OCI-LY3 (cell line): ENCODE measurements at regions not wholly inside any gene's neighbourhood (a gene's known extent, or its start where the extent isn't known, plus 50 kb on each side); places are given as distances from the start of the nearest gene placed in this dataset.

ENCODE experiments used
- EZH2phosphoT487 ChIP-seq: fragments of 200-600 bp; shearing (Covaris generic); IDR thresholded peaks from 2 replicates; pipeline ENCODE4 v1.6.1; 2018; ENCODE audit warnings: antibody characterized with exemption, mixed run types, low read depth
- TF ChIP-seq, protein P1 (sequence below): fragments of 200-600, 300-600 bp; sonication (generic); IDR thresholded peaks from 2 replicates; pipeline ENCODE4 v1.5.1; 2014; ENCODE audit warnings: antibody characterized with exemption, low read length, low read depth

DNA sequence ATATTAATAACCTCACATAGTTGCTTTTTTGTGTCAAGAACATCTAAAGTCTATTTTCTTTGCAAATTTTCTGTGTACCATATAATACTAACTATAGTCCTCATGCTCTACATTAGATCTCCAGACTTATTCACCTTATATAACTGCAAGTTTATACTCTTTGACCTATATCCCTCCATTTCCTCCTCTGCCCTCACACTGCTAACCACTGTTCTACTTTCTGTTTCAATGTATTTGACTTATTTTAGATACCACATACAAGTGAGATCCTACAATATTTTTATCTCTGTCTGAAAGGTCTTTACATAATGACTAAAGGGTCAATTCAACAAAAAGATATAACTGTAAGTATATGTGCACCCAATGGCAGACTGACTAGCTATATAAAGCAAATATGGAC lies 789.7 kb upstream of the ZNF608 start:
- TF ChIP-seq, protein P1, sequence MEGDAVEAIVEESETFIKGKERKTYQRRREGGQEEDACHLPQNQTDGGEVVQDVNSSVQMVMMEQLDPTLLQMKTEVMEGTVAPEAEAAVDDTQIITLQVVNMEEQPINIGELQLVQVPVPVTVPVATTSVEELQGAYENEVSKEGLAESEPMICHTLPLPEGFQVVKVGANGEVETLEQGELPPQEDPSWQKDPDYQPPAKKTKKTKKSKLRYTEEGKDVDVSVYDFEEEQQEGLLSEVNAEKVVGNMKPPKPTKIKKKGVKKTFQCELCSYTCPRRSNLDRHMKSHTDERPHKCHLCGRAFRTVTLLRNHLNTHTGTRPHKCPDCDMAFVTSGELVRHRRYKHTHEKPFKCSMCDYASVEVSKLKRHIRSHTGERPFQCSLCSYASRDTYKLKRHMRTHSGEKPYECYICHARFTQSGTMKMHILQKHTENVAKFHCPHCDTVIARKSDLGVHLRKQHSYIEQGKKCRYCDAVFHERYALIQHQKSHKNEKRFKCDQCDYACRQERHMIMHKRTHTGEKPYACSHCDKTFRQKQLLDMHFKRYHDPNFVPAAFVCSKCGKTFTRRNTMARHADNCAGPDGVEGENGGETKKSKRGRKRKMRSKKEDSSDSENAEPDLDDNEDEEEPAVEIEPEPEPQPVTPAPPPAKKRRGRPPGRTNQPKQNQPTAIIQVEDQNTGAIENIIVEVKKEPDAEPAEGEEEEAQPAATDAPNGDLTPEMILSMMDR: no peak
- TF ChIP-seq EZH2phosphoT487: no peak
